ENCODE measurements at regions not wholly inside any gene's neighbourhood (a gene's known extent, or its start where the extent isn't known, plus 50 kb on each side); places are given as distances from the start of the nearest gene placed in this dataset.

DNA sequence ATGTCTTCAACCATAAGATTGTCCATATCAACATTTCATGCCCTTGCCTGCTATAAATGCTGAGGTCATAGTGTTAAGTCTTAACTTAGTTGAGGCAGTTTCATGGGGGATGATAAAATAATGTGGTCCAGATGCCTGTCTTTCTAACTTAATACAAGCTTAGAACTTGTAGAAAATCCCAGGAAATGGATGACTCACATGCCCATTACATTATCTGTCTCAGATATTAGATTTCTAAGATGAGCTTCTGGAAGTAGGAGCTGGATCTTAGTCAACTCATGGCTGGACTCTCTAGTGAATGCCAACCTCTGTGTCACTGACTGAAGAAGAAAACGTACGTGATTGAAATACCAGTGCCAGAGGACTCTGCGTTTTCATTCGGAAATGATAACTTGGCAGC is 797.5 kb upstream of the EEF2KMT start:
- TF ChIP-seq, protein P1, sequence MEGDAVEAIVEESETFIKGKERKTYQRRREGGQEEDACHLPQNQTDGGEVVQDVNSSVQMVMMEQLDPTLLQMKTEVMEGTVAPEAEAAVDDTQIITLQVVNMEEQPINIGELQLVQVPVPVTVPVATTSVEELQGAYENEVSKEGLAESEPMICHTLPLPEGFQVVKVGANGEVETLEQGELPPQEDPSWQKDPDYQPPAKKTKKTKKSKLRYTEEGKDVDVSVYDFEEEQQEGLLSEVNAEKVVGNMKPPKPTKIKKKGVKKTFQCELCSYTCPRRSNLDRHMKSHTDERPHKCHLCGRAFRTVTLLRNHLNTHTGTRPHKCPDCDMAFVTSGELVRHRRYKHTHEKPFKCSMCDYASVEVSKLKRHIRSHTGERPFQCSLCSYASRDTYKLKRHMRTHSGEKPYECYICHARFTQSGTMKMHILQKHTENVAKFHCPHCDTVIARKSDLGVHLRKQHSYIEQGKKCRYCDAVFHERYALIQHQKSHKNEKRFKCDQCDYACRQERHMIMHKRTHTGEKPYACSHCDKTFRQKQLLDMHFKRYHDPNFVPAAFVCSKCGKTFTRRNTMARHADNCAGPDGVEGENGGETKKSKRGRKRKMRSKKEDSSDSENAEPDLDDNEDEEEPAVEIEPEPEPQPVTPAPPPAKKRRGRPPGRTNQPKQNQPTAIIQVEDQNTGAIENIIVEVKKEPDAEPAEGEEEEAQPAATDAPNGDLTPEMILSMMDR (IDR thresholded peaks at IDR 0.05), result no peak
- TF ChIP-seq POLR2A (IDR thresholded peaks at IDR 0.05), result no peak
- TF ChIP-seq POLR2AphosphoS5 (IDR thresholded peaks at IDR 0.05), result no peak
